Fibroblast of lung (primary cell): ENCODE measurements at regions not wholly inside any gene's neighbourhood (a gene's known extent, or its start where the extent isn't known, plus 50 kb on each side); places are given as distances from the start of the nearest gene placed in this dataset.

Experiments used
- EZH2 ChIP-seq: IDR thresholded peaks from 2 replicates; pipeline ENCODE4 v1.5.1; 2012; ENCODE audit warnings: low read length, control low read depth, mild to moderate bottlenecking; ENCODE audit errors: missing control alignments
- TF ChIP-seq, protein P1 (sequence below), 2 donors: IDR thresholded peaks in 1 of 2; conservative IDR thresholded peaks in 1 of 2; 1 replicate in 1 of 2; 2 replicates in 1 of 2; pipeline ENCODE4 v1.5.1; 2011 to 2012; ENCODE audit warnings: low read length in 2 of 2, control low read depth in 1 of 2, inconsistent platforms in 1 of 2, low read depth in 1 of 2, mild to moderate bottlenecking in 1 of 2

GRCh38 chr1:84089465-84089864 lies 54.6 kb upstream of the PRKACB start:
- TF ChIP-seq, protein P1, sequence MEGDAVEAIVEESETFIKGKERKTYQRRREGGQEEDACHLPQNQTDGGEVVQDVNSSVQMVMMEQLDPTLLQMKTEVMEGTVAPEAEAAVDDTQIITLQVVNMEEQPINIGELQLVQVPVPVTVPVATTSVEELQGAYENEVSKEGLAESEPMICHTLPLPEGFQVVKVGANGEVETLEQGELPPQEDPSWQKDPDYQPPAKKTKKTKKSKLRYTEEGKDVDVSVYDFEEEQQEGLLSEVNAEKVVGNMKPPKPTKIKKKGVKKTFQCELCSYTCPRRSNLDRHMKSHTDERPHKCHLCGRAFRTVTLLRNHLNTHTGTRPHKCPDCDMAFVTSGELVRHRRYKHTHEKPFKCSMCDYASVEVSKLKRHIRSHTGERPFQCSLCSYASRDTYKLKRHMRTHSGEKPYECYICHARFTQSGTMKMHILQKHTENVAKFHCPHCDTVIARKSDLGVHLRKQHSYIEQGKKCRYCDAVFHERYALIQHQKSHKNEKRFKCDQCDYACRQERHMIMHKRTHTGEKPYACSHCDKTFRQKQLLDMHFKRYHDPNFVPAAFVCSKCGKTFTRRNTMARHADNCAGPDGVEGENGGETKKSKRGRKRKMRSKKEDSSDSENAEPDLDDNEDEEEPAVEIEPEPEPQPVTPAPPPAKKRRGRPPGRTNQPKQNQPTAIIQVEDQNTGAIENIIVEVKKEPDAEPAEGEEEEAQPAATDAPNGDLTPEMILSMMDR (conservative IDR thresholded peaks at IDR 0.05 in 1 of 2, IDR thresholded peaks at IDR 0.05 in 1 of 2; ENCODE audit: low read depth in 1 of 2, low read length in 2 of 2): no peak
- TF ChIP-seq EZH2: no peak
